ENCODE measurements at regions not wholly inside any gene's neighbourhood (a gene's known extent, or its start where the extent isn't known, plus 50 kb on each side); places are given as distances from the start of the nearest gene placed in this dataset.

- H3K27me3 ChIP-seq (ENCODE audit: insufficient read depth, low read length): no peaks in the 10 kb centered on the region
- peak overlapping the region; percentile 1 for H3K27ac Mint-ChIP-seq (ENCODE audit: unreplicated experiment)
- FAIRE-seq: no peak
- no peaks in the 10 kb centered on the region for H3K36me3 ChIP-seq (ENCODE audit: insufficient read depth, low read length)
- H3K27ac ChIP-seq (ENCODE audit: low read depth, low read length): no peak overlapping the region
- no peaks in the 10 kb centered on the region for H3K4me1 Mint-ChIP-seq (ENCODE audit: low read depth, unreplicated experiment)
- TF ChIP-seq EZH2 (IDR thresholded peaks at IDR 0.05; ENCODE audit: insufficient read depth, low read length): no peak
- TF ChIP-seq, protein P1, sequence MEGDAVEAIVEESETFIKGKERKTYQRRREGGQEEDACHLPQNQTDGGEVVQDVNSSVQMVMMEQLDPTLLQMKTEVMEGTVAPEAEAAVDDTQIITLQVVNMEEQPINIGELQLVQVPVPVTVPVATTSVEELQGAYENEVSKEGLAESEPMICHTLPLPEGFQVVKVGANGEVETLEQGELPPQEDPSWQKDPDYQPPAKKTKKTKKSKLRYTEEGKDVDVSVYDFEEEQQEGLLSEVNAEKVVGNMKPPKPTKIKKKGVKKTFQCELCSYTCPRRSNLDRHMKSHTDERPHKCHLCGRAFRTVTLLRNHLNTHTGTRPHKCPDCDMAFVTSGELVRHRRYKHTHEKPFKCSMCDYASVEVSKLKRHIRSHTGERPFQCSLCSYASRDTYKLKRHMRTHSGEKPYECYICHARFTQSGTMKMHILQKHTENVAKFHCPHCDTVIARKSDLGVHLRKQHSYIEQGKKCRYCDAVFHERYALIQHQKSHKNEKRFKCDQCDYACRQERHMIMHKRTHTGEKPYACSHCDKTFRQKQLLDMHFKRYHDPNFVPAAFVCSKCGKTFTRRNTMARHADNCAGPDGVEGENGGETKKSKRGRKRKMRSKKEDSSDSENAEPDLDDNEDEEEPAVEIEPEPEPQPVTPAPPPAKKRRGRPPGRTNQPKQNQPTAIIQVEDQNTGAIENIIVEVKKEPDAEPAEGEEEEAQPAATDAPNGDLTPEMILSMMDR (IDR thresholded peaks at IDR 0.05; ENCODE audit: insufficient read depth, low read depth, low read length): no peak
- no peak overlapping the region for H3K4me3 Mint-ChIP-seq (ENCODE audit: unreplicated experiment)
- no peaks in the 10 kb centered on the region for H3K9me3 Mint-ChIP-seq (ENCODE audit: unreplicated experiment)
- no peaks in the 10 kb centered on the region for H3K36me3 Mint-ChIP-seq (ENCODE audit: low read depth, unreplicated experiment)
- H3K9me3 ChIP-seq (ENCODE audit: insufficient read depth, low read depth, low read length): no peaks in the 10 kb centered on the region
- no peak overlapping the region for H3K4me3 ChIP-seq (ENCODE audit: insufficient read depth, low read depth, low read length)
- H3K4me2 ChIP-seq (ENCODE audit: low read length): no peak overlapping the region
- no peaks in the 10 kb centered on the region for H4K20me1 ChIP-seq (ENCODE audit: insufficient read depth, low read length)
- H3K79me2 ChIP-seq (ENCODE audit: insufficient read depth, low read length): no peaks in the 10 kb centered on the region
- H3K27me3 Mint-ChIP-seq (ENCODE audit: low read depth, unreplicated experiment): no peaks in the 10 kb centered on the region
- no peaks in the 10 kb centered on the region for H3K4me1 ChIP-seq (ENCODE audit: insufficient read depth, low read length)
- no peak for DNase-seq (ENCODE audit: low read depth)
- no peak overlapping the region for H2AFZ ChIP-seq (ENCODE audit: low read depth, low read length)
- H3K9ac ChIP-seq (ENCODE audit: low read length): no peak overlapping the region
Measured at GRCh38 chr10:36366065-36366464, 724.0 kb upstream of the FZD8 start.

DNA sequence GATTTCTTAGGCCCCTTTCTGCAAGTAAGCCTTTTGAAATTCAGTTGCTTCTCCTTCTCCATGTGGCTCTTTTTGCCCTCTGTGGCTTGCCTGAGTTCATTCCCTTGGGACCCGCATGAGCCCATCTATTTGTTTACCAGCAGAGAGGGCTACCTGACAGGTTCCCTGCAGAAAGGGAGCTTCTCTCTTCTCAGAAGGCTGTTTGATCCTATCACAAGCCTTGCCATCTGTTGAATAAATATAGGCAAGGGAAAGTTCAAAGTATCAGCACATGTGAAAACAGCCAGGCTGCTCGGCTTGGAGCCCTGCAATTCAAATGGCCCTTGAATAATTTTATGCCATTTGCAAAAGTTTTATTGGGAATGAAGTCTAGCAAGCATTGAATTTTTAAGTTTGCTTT, 720.2 kb upstream of the FZD8 start:
- no peak for FAIRE-seq
- H3K4me1 Mint-ChIP-seq (ENCODE audit: low read depth, unreplicated experiment): peaks cover 5% of the 10 kb centered on the region

DNA sequence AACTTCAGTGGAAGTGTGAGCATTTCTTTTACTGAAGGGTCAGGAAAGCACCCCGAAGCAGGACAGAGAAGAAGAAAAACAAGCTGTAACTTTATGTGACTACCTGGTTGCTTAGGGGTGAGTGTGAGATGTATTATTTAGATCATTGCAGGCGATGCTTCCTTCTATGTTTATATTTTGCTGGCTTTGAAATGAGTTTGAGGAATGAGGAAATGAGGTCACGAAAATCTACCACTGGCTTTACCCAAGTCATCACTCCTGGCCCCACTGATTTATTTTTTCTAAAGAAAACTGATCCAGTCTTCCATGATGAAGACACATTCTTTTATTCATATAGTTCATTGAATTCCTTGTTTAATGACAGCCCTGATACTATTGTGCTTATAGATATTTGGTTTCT, 716.6 kb upstream of the FZD8 start:
- H3K4me3 Mint-ChIP-seq (ENCODE audit: unreplicated experiment): no peak overlapping the region
- Histone ChIP-seq H4K20me1 (ENCODE audit: insufficient read depth, low read length) (no peaks in the 10 kb centered on the region), H3K9me3 (ENCODE audit: insufficient read depth, low read depth, low read length) (no peaks in the 10 kb centered on the region), H3K4me1 (ENCODE audit: insufficient read depth, low read length) (no peaks in the 10 kb centered on the region), H3K4me3 (ENCODE audit: insufficient read depth, low read depth, low read length) (no peak overlapping the region), H3K27ac (ENCODE audit: low read depth, low read length) (no peak overlapping the region), H3K36me3 (ENCODE audit: insufficient read depth, low read length) (no peaks in the 10 kb centered on the region), H3K9ac (ENCODE audit: low read length) (no peak overlapping the region), H3K79me2 (ENCODE audit: insufficient read depth, low read length) (no peaks in the 10 kb centered on the region), H2AFZ (ENCODE audit: low read depth, low read length) (no peak overlapping the region), H3K27me3 (ENCODE audit: insufficient read depth, low read length) (no peaks in the 10 kb centered on the region), H3K4me2 (ENCODE audit: low read length) (no peak overlapping the region)
- no peaks in the 10 kb centered on the region for H3K27me3 Mint-ChIP-seq (ENCODE audit: low read depth, unreplicated experiment)
- TF ChIP-seq, protein P1 (IDR thresholded peaks at IDR 0.05; ENCODE audit: insufficient read depth, low read depth, low read length): no peak
- TF ChIP-seq EZH2 (IDR thresholded peaks at IDR 0.05; ENCODE audit: insufficient read depth, low read length): no peak
- no peak overlapping the region for H3K27ac Mint-ChIP-seq (ENCODE audit: unreplicated experiment)
- H3K36me3 Mint-ChIP-seq (ENCODE audit: low read depth, unreplicated experiment): no peaks in the 10 kb centered on the region
- no peaks in the 10 kb centered on the region for H3K9me3 Mint-ChIP-seq (ENCODE audit: unreplicated experiment)
- FAIRE-seq (no peak), DNase-seq (ENCODE audit: low read depth) (no peak)
- H3K4me1 Mint-ChIP-seq (ENCODE audit: low read depth, unreplicated experiment): peaks cover 5% of the 10 kb centered on the region

More for the DNA sequence above, 720.2 kb upstream of the FZD8 start:
- Histone ChIP-seq H3K79me2 (ENCODE audit: insufficient read depth, low read length) (no peaks in the 10 kb centered on the region), H3K27ac (ENCODE audit: low read depth, low read length) (no peak overlapping the region), H3K36me3 (ENCODE audit: insufficient read depth, low read length) (no peaks in the 10 kb centered on the region), H3K9me3 (ENCODE audit: insufficient read depth, low read depth, low read length) (no peaks in the 10 kb centered on the region), H3K27me3 (ENCODE audit: insufficient read depth, low read length) (no peaks in the 10 kb centered on the region), H3K4me3 (ENCODE audit: insufficient read depth, low read depth, low read length) (no peak overlapping the region), H3K4me2 (ENCODE audit: low read length) (no peak overlapping the region), H2AFZ (ENCODE audit: low read depth, low read length) (no peak overlapping the region), H3K4me1 (ENCODE audit: insufficient read depth, low read length) (no peaks in the 10 kb centered on the region), H4K20me1 (ENCODE audit: insufficient read depth, low read length) (no peaks in the 10 kb centered on the region), H3K9ac (ENCODE audit: low read length) (no peak overlapping the region)
- Mint-ChIP-seq H3K4me3 (ENCODE audit: unreplicated experiment) (no peak overlapping the region), H3K27ac (ENCODE audit: unreplicated experiment) (no peak overlapping the region), H3K9me3 (ENCODE audit: unreplicated experiment) (no peaks in the 10 kb centered on the region), H3K27me3 (ENCODE audit: low read depth, unreplicated experiment) (no peaks in the 10 kb centered on the region), H3K36me3 (ENCODE audit: low read depth, unreplicated experiment) (no peaks in the 10 kb centered on the region)
- TF ChIP-seq EZH2 (IDR thresholded peaks at IDR 0.05; ENCODE audit: insufficient read depth, low read length): no peak
- TF ChIP-seq, protein P1 (IDR thresholded peaks at IDR 0.05; ENCODE audit: insufficient read depth, low read depth, low read length): no peak
- no peak for DNase-seq (ENCODE audit: low read depth)

Measured in astrocyte (in vitro differentiated cells and primary cell).